ENCODE measurements at regions not wholly inside any gene's neighbourhood (a gene's known extent, or its start where the extent isn't known, plus 50 kb on each side); places are given as distances from the start of the nearest gene placed in this dataset.

- no peak overlapping the region for H3K4me3 ChIP-seq (ENCODE audit: low read depth, low read length)
- TF ChIP-seq, protein P1, sequence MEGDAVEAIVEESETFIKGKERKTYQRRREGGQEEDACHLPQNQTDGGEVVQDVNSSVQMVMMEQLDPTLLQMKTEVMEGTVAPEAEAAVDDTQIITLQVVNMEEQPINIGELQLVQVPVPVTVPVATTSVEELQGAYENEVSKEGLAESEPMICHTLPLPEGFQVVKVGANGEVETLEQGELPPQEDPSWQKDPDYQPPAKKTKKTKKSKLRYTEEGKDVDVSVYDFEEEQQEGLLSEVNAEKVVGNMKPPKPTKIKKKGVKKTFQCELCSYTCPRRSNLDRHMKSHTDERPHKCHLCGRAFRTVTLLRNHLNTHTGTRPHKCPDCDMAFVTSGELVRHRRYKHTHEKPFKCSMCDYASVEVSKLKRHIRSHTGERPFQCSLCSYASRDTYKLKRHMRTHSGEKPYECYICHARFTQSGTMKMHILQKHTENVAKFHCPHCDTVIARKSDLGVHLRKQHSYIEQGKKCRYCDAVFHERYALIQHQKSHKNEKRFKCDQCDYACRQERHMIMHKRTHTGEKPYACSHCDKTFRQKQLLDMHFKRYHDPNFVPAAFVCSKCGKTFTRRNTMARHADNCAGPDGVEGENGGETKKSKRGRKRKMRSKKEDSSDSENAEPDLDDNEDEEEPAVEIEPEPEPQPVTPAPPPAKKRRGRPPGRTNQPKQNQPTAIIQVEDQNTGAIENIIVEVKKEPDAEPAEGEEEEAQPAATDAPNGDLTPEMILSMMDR (IDR thresholded peaks at IDR 0.05; ENCODE audit: borderline replicate concordance, insufficient read depth, low read depth, low read length) = no peak
Observed at GRCh38 chr6:68054756-68055155, 580.3 kb upstream of the ADGRB3 start.

GRCh38 chr6:68053805-68054373, 581.2 kb upstream of the ADGRB3 start:
- TF ChIP-seq, protein P1 (IDR thresholded peaks at IDR 0.05; ENCODE audit: borderline replicate concordance, insufficient read depth, low read depth, low read length) = no peak

DNA sequence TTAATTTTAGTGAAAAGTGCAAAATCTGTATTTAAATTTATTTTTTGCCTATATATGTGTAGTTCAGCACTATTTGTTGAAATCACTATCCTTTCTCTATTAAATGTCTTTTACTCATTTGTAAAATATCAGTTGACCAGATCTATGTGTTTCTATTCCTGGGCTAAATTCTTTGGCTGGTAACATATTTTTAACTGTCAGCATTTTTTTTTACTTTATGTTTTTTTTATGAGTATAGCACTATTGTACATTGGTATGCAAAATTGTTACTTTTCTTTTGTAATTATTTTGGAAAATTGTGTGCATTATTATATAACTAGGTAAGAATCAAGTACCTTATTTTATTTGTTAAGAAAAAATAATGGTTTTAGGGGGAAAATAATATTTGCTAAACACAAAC, 582.8 kb upstream of the ADGRB3 start:
- TF ChIP-seq, protein P1 (IDR thresholded peaks at IDR 0.05; ENCODE audit: borderline replicate concordance, insufficient read depth, low read depth, low read length) = no peak
- no peak overlapping the region for H3K4me3 ChIP-seq (ENCODE audit: low read depth, low read length)

More at GRCh38 chr6:68053805-68054373, 581.2 kb upstream of the ADGRB3 start:
- H3K4me3 ChIP-seq (ENCODE audit: low read depth, low read length) = no peak overlapping the region

DNA sequence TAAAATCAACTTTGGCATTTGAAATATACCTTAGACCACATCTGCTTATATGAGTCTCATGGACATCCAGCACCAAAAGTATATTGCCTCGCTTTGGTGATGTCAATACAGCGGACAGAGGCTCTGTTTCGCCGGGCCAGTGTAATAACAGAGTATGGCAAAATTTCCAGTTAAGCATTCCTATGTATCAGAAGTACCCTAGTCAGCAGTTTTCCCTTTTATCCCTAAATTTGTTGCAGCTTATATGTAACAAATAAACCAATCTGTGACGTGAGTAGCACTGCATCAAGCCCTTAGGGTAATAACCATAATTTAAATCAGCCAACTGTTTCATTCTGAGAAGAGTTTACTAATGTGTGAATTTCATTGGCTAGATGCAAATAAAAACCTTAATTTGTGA, 585.5 kb upstream of the ADGRB3 start:
- H3K4me3 ChIP-seq (ENCODE audit: low read depth, low read length) = no peak overlapping the region
- TF ChIP-seq, protein P1 (IDR thresholded peaks at IDR 0.05; ENCODE audit: borderline replicate concordance, insufficient read depth, low read depth, low read length) = no peak

- no peak overlapping the region for H3K4me3 ChIP-seq (ENCODE audit: low read depth, low read length)
Observed at GRCh38 chr6:68046756-68047155, 588.3 kb upstream of the ADGRB3 start.

GRCh38 chr6:68046302-68046701, 588.8 kb upstream of the ADGRB3 start:
- TF ChIP-seq, protein P1 (IDR thresholded peaks at IDR 0.05; ENCODE audit: borderline replicate concordance, insufficient read depth, low read depth, low read length) = no peak
- no peak overlapping the region for H3K4me3 ChIP-seq (ENCODE audit: low read depth, low read length)

More at GRCh38 chr6:68046756-68047155, 588.3 kb upstream of the ADGRB3 start:
- TF ChIP-seq, protein P1 (IDR thresholded peaks at IDR 0.05; ENCODE audit: borderline replicate concordance, insufficient read depth, low read depth, low read length) = no peak

GRCh38 chr6:68045193-68045592, 589.9 kb upstream of the ADGRB3 start:
- TF ChIP-seq, protein P1 (IDR thresholded peaks at IDR 0.05; ENCODE audit: borderline replicate concordance, insufficient read depth, low read depth, low read length) = no peak
- no peak overlapping the region for H3K4me3 ChIP-seq (ENCODE audit: low read depth, low read length)

Measured in GM12875 (cell line).